Endothelial cell of umbilical vein (primary cell): ENCODE measurements at regions not wholly inside any gene's neighbourhood (a gene's known extent, or its start where the extent isn't known, plus 50 kb on each side); places are given as distances from the start of the nearest gene placed in this dataset.

Experiments used
- BruUV-seq: library from RNA; stranded (reverse); fragments of 400-500 nt; replicated peaks from 2 replicates; lab custom pipeline; 2021; lab: Mats Ljungman, UMichigan
- CTCF ChIA-PET: fragments of 300-600, 350-600 bp; sonication (Branson Sonifier 250); formaldehyde crosslinking; loops from one replicate; lab custom pipeline; 2021; ENCODE audit warnings: antibody characterized with exemption, inconsistent platforms; lab: Charles Lee
- POLR2A ChIA-PET: fragments of 300-600, 350-600 bp; sonication (Branson Sonifier 250); formaldehyde crosslinking; loops from one replicate; lab custom pipeline; 2021; ENCODE audit warnings: antibody characterized with exemption, inconsistent platforms; lab: Charles Lee
- DNase-seq: peaks from one replicate; pipeline ENCODE4 v3.0.0-alpha.2; 2011; ENCODE audit warnings: low read depth, low spot score
- FAIRE-seq: peaks from 2 replicates; lab custom pipeline; 2011; peaks lifted over from hg19 to GRCh38; lab: Jason Lieb, UNC
- H2AFZ ChIP-seq: 2 replicates; pipeline ENCODE4 v1.6.0; 2012; ENCODE audit warnings: low read depth, low read length, control low read depth, inconsistent platforms
- H3K27ac ChIP-seq: 2 replicates; pipeline ENCODE4 v1.5.1; 2011; ENCODE audit warnings: low read depth, mild to moderate bottlenecking, control low read depth, low read length, moderate library complexity; ENCODE audit not compliant: insufficient read depth
- H3K27me3 ChIP-seq, 2 experiments: 2 replicates each; pipeline versions ENCODE4 v1.6.0 to v1.6.1; 2011; ENCODE audit warnings: low read length in 2 of 2, mixed read lengths in 1 of 2; ENCODE audit not compliant: control insufficient read depth in 2 of 2, insufficient read depth in 2 of 2
- H3K36me3 ChIP-seq, 2 experiments: 2 replicates in 1 of 2; 3 replicates in 1 of 2; pipeline ENCODE4 v1.5.1; 2011; ENCODE audit warnings: low read length in 2 of 2, mild to moderate bottlenecking in 1 of 2, moderate library complexity in 1 of 2; ENCODE audit not compliant: control insufficient read depth in 2 of 2, insufficient read depth in 2 of 2; ENCODE audit errors: extremely low read depth in 1 of 2
- H3K4me1 ChIP-seq: 3 replicates; pipeline ENCODE4 v1.5.1; 2011; ENCODE audit warnings: mild to moderate bottlenecking, low read length; ENCODE audit not compliant: control insufficient read depth, insufficient read depth; ENCODE audit errors: extremely low read depth
- H3K4me2 ChIP-seq: 2 replicates; pipeline ENCODE4 v1.6.1; 2011; ENCODE audit warnings: low read length, control low read depth, mixed read lengths; ENCODE audit not compliant: insufficient read depth
- H3K4me3 ChIP-seq, 3 experiments: fragments of 200-600 bp in 1 of 3; sonication (generic), shearing (Covaris generic) in 1 of 3; replicated peaks in 1 of 3; 2 replicates each; pipeline ENCODE4 v1.5.1; 2011 to 2016; ENCODE audit warnings: control low read depth in 3 of 3, low read length in 3 of 3, mild to moderate bottlenecking in 2 of 3, inconsistent platforms in 1 of 3, low read depth in 1 of 3, moderate library complexity in 1 of 3; ENCODE audit not compliant: insufficient read depth in 1 of 3
- H3K79me2 ChIP-seq: 2 replicates; pipeline ENCODE4 v1.6.0; 2012; ENCODE audit warnings: low read length, inconsistent platforms; ENCODE audit not compliant: control insufficient read depth, insufficient read depth
- H3K9ac ChIP-seq: replicated peaks from 2 replicates; pipeline ENCODE3; 2011; ENCODE audit warnings: low read length, control low read depth; ENCODE audit not compliant: insufficient read depth; ENCODE audit errors: extremely low read depth
- H3K9me1 ChIP-seq: replicated peaks from 3 replicates; pipeline ENCODE4 v1.6.0; 2011; ENCODE audit warnings: mild to moderate bottlenecking, low read length; ENCODE audit not compliant: control insufficient read depth, insufficient read depth; ENCODE audit errors: extremely low read depth
- H3K9me3 ChIP-seq: replicated peaks from 2 replicates; pipeline ENCODE4 v1.5.1; 2012; ENCODE audit warnings: low read length, inconsistent platforms; ENCODE audit not compliant: control insufficient read depth, insufficient read depth
- H4K20me1 ChIP-seq: replicated peaks from 2 replicates; pipeline ENCODE3; 2011; ENCODE audit warnings: mild to moderate bottlenecking, low read length; ENCODE audit not compliant: control insufficient read depth, insufficient read depth; ENCODE audit errors: extremely low read depth
- FOS ChIP-seq: IDR thresholded peaks from 2 replicates; pipeline ENCODE4 v1.6.1; 2011; ENCODE audit warnings: mild to moderate bottlenecking, low read length, moderate library complexity, borderline replicate concordance; ENCODE audit not compliant: insufficient read depth
- GATA2 ChIP-seq: IDR thresholded peaks from 2 replicates; pipeline ENCODE4 v1.7.0; 2011; ENCODE audit warnings: low read depth, mild to moderate bottlenecking, moderate library complexity, mixed read lengths, low read length; ENCODE audit not compliant: insufficient read length, insufficient read depth
- JUN ChIP-seq: IDR thresholded peaks from 2 replicates; pipeline ENCODE4 v1.6.1; 2011; ENCODE audit warnings: borderline replicate concordance, low read depth; ENCODE audit not compliant: insufficient read length, insufficient read depth
- POLR2A ChIP-seq: IDR thresholded peaks from 2 replicates; pipeline ENCODE4 v1.6.1; 2012; ENCODE audit warnings: low read depth, mild to moderate bottlenecking, control low read depth, low read length
- POLR2AphosphoS5 ChIP-seq: IDR thresholded peaks from 2 replicates; pipeline ENCODE4 v1.6.1; 2012; ENCODE audit warnings: low read depth, mild to moderate bottlenecking, control low read depth, low read length, moderate library complexity; ENCODE audit not compliant: insufficient read depth
- dilution Hi-C: fragments of 300-500 bp; cut with MboI; formaldehyde crosslinking; loops from one replicate; pipeline ENCODE4 v1.15.0; 2019; ENCODE audit warnings: low sequenced_read_pairs; ENCODE audit not compliant: extremely low pct_ligation_motif_present
- intact Hi-C: fragments of 100-400 bp; cut with micrococcal nuclease; formaldehyde crosslinking; loops from one replicate; pipeline ENCODE4 v1.10.0; 2022
- TF ChIP-seq, protein P1 (sequence below), 2 donors: IDR thresholded peaks; 1 replicate in 1 of 2; 2 replicates in 1 of 2; pipeline ENCODE4 v1.5.1; 2011; ENCODE audit warnings: low read length in 2 of 2, mild to moderate bottlenecking in 2 of 2, moderate library complexity in 2 of 2, control low read depth in 1 of 2, inconsistent platforms in 1 of 2, low read depth in 1 of 2; ENCODE audit not compliant: insufficient read depth in 1 of 2; ENCODE audit errors: extremely low read depth in 1 of 2

DNA sequence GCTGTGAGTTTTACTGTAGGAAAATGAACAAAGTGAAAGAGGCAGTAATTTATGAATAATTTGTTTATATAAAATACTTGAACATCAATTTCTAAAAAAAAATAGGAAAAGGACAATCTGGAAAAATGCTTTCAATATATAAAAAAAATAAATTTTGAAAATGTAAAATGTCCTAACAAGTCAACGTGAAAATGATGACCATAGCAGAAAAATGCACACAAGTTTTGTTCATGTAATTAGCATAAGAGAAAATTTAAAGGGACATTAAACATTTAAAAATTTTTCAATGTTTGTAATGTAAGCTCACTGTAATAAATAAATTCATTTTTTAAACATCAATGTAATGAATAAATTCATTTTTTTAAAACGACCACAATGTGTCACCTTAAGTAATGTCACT lies 214.8 kb upstream of the ATXN7L3B start:
- no peak overlapping the region for H3K9ac ChIP-seq
- intact Hi-C loops: no loop called here
- no peaks in the 10 kb centered on the region for H3K9me1 ChIP-seq
- dilution Hi-C loops: no loop called here
- no peak for FAIRE-seq
- no peaks in the 10 kb centered on the region for H3K36me3 ChIP-seq
- POLR2A ChIA-PET: no interaction called here
- H2AFZ ChIP-seq: no peak overlapping the region
- H3K27ac ChIP-seq: no peak overlapping the region
- no peaks in the 10 kb centered on the region for H3K27me3 ChIP-seq
- no peaks in the 10 kb centered on the region for H3K79me2 ChIP-seq
- TF ChIP-seq POLR2AphosphoS5 (no peak), POLR2A (no peak), GATA2 (no peak), FOS (no peak)
- TF ChIP-seq, protein P1, sequence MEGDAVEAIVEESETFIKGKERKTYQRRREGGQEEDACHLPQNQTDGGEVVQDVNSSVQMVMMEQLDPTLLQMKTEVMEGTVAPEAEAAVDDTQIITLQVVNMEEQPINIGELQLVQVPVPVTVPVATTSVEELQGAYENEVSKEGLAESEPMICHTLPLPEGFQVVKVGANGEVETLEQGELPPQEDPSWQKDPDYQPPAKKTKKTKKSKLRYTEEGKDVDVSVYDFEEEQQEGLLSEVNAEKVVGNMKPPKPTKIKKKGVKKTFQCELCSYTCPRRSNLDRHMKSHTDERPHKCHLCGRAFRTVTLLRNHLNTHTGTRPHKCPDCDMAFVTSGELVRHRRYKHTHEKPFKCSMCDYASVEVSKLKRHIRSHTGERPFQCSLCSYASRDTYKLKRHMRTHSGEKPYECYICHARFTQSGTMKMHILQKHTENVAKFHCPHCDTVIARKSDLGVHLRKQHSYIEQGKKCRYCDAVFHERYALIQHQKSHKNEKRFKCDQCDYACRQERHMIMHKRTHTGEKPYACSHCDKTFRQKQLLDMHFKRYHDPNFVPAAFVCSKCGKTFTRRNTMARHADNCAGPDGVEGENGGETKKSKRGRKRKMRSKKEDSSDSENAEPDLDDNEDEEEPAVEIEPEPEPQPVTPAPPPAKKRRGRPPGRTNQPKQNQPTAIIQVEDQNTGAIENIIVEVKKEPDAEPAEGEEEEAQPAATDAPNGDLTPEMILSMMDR (IDR thresholded peaks at IDR 0.05; ENCODE audit: extremely low read depth in 1 of 2, insufficient read depth in 1 of 2, low read depth in 1 of 2, low read length in 2 of 2): no peak
- H3K9me3 ChIP-seq: no peaks in the 10 kb centered on the region
- no peak overlapping the region for H3K4me3 ChIP-seq
- H3K4me2 ChIP-seq: no peak overlapping the region
- no peak for DNase-seq
- CTCF ChIA-PET: no interaction called here
- no peaks in the 10 kb centered on the region for H3K4me1 ChIP-seq
- H4K20me1 ChIP-seq: no peaks in the 10 kb centered on the region
- BruUV-seq: no TSS peak

DNA sequence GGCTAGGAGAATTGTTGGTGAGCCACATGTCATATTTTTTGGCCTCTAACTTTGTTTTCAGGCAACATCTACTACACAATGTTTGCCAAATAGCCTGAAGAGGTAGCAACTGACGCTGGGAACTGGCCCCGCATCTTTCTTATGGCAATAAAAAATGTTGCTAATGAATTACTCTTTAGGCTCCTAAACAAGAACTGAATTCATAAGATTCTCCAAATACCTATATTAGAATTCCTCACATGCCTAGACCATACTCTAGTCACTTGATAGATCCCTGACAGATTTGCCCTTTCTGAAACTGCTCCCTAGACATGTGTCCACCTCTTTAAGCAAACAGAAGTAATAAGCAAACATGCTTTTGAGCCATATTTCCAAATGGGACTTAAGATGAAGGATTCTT lies 209.0 kb upstream of the ATXN7L3B start:
- no peak for FAIRE-seq
- no peak for TF ChIP-seq POLR2AphosphoS5
- TF ChIP-seq, protein P1 (IDR thresholded peaks at IDR 0.05; ENCODE audit: extremely low read depth in 1 of 2, insufficient read depth in 1 of 2, low read depth in 1 of 2, low read length in 2 of 2): no peak
- no peak for TF ChIP-seq JUN

More for the DNA sequence above, 209.0 kb upstream of the ATXN7L3B start:
- no peaks in the 10 kb centered on the region for H3K9me3 ChIP-seq
- dilution Hi-C loops (no loop called here), intact Hi-C loops (no loop called here)
- H3K9me1 ChIP-seq: no peaks in the 10 kb centered on the region
- H4K20me1 ChIP-seq: no peaks in the 10 kb centered on the region
- H3K4me3 ChIP-seq: no peak overlapping the region
- H3K4me2 ChIP-seq: no peak overlapping the region
- H3K27ac ChIP-seq: no peak overlapping the region
- no peak overlapping the region for H2AFZ ChIP-seq
- H3K27me3 ChIP-seq: no peaks in the 10 kb centered on the region
- no peaks in the 10 kb centered on the region for H3K4me1 ChIP-seq
- no peak overlapping the region for H3K9ac ChIP-seq
- H3K79me2 ChIP-seq: no peaks in the 10 kb centered on the region
- CTCF ChIA-PET: no interaction called here
- no TSS peak for BruUV-seq
- H3K36me3 ChIP-seq: no peaks in the 10 kb centered on the region
- no peak for DNase-seq
- POLR2A ChIA-PET: no interaction called here
